Loucy (cell line): ENCODE measurements at regions not wholly inside any gene's neighbourhood (a gene's known extent, or its start where the extent isn't known, plus 50 kb on each side); places are given as distances from the start of the nearest gene placed in this dataset.

Source experiments
- CTCF ChIP-seq: fragments of 200-600 bp; sonication (generic); conservative IDR thresholded peaks from 2 replicates; pipeline ENCODE4 v1.5.1; 2014; ENCODE audit warnings: mild to moderate bottlenecking, antibody characterized with exemption, low read length
- EZH2phosphoT487 ChIP-seq: fragments of 200-600 bp; IDR thresholded peaks from 2 replicates; pipeline ENCODE4 v1.6.1; 2018; ENCODE audit warnings: antibody characterized with exemption, mild to moderate bottlenecking, moderate library complexity, borderline replicate concordance

- TF ChIP-seq CTCF (no peak), EZH2phosphoT487 (no peak)
These were observed 993.1 kb upstream of the CNTN5 start for GRCh38 chr11:98027652-98028051.
